Aorta (tissue), 5 donors: ENCODE measurements at regions not wholly inside any gene's neighbourhood (a gene's known extent, or its start where the extent isn't known, plus 50 kb on each side); places are given as distances from the start of the nearest gene placed in this dataset.

Experiments used
- ATAC-seq: fragments of 200-7000 bp; cut with Tn5 transposase; one replicate; pipeline ENCODE4 v1.9.1; 2022; ENCODE audit warnings: moderate library complexity; ENCODE audit not compliant: low FRiP score
- DNase-seq, 2 donors: peaks; one replicate each; pipeline ENCODE4 v3.0.0-alpha.2; 2020
- H3K27ac ChIP-seq, 2 donors: one replicate each; pipeline ENCODE4 v1.5.1; 2013; ENCODE audit warnings: low read length in 2 of 2, mild to moderate bottlenecking in 2 of 2, moderate library complexity in 2 of 2, control low read depth in 1 of 2, inconsistent platforms in 1 of 2, low read depth in 1 of 2
- H3K27me3 ChIP-seq, 2 donors: one replicate each; pipeline ENCODE4 v1.6.1; 2013; ENCODE audit warnings: control low read depth in 1 of 2, low read length in 1 of 2, mild to moderate bottlenecking in 1 of 2, moderate library complexity in 1 of 2; ENCODE audit not compliant: insufficient read depth in 2 of 2, control insufficient read depth in 1 of 2
- H3K36me3 ChIP-seq, 2 donors: one replicate each; pipeline ENCODE4 v1.6.1; 2013; ENCODE audit warnings: control low read depth in 1 of 2, low read length in 1 of 2, mild to moderate bottlenecking in 1 of 2; ENCODE audit not compliant: insufficient read depth in 2 of 2, control insufficient read depth in 1 of 2
- H3K4me1 ChIP-seq, 2 donors: one replicate each; pipeline ENCODE4 v1.6.1; 2013; ENCODE audit warnings: low read length in 2 of 2, control low read depth in 1 of 2, mild to moderate bottlenecking in 1 of 2, moderate library complexity in 1 of 2; ENCODE audit not compliant: insufficient read depth in 2 of 2, control insufficient read depth in 1 of 2
- H3K4me3 ChIP-seq, 2 donors: one replicate each; pipeline ENCODE4 v1.5.1; 2013; ENCODE audit warnings: low read length in 2 of 2, control low read depth in 1 of 2, mild to moderate bottlenecking in 1 of 2
- H3K9me3 ChIP-seq: one replicate; pipeline ENCODE4 v1.6.1; 2013; ENCODE audit warnings: mild to moderate bottlenecking, low read length; ENCODE audit not compliant: control insufficient read depth
- WGBS, 2 donors: extraction: QIAGEN DNeasy Blood & Tissue Kit; methylation state at CpG; one replicate each; pipeline ENCODE4 v1.1.7; 2013; 5-methylcytosine and 5-hydroxymethylcytosine counted together
- intact Hi-C, 2 donors: fragments of 100-400 bp; cut with DNase I; formaldehyde crosslinking; loops; one replicate each; pipeline versions ENCODE4 v1.14.2 to v1.15.0; 2022
- donor health status: healthy with polysubstance abuse.
- donor health status: Bipolar disorder and iron deficiency.
- donor health status: DM: no; HTN: no; CAD: no.
- donor health status: DM: no; HTN: no; CAD: no.
- donor health status: DM: yes; HTN: yes; CAD: no.

DNA sequence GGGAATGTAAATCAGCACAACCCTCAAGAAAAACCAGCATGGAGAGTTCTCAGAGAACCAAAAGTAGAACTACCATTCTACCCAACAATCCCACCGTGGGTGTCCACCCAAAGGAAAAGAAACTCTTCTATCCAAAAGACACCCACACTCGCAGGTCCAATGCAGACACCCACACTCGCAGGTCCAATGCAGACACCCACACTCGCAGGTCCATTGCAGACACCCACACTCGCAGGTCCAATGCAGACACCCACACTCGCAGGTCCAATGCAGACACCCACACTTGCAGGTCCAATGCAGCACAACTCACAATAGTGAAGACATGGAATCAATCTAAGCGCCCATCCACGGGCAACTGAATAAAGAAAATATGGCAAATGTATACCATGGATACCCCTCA, 77.0 kb upstream of the RPH3AL start:
- Histone ChIP-seq H3K36me3 (no peaks in the 10 kb centered on the region), H3K9me3 (peaks cover 5% of the 10 kb centered on the region), H3K27ac (no peak overlapping the region), H3K27me3 (no peaks in the 10 kb centered on the region), H3K4me1 (no peaks in the 10 kb centered on the region), H3K4me3 (no peak overlapping the region)
- no peak for ATAC-seq
- no peak for DNase-seq
- intact Hi-C loops = no loop called here
- WGBS, 2 donors = 93 to 94% methylated on average over 8 of the region's 8 CpGs

DNA sequence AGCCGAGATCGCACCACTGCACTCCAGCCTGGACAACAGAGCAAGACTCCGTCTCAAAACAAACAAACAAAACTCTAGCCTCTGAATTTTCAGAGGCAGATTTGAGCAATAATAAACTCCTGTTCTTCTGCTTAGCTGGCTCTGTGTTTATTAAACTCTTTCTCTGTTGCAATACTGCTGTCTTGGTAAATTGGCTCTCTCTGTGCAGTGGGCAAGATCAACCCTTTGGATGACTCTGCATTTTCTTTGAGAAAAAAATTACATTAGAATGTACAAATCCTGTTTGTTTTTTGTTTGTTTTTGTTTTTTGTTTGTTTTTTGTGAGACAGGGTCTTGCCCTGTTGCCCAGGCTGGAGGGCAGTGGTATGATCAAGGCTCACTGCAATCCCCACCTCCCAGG, 75.8 kb upstream of the RPH3AL start:
- H3K4me1 ChIP-seq = no peaks in the 10 kb centered on the region
- H3K36me3 ChIP-seq = no peaks in the 10 kb centered on the region
- no peak overlapping the region for H3K27ac ChIP-seq
- peaks cover 5% of the 10 kb centered on the region for H3K9me3 ChIP-seq
- no peak overlapping the region for H3K4me3 ChIP-seq
- peaks cover 0 to under 1% of the 10 kb centered on the region in 2 donors for H3K27me3 ChIP-seq
- ATAC-seq (no peak), DNase-seq (no peak)
- 95 to 96% methylated on average over 3 of the region's 3 CpGs for WGBS, 2 donors
- intact Hi-C loops = no loop called here

GRCh38 chr17:427891-428290, 75.3 kb upstream of the RPH3AL start:
- no peak overlapping the region for H3K4me3 ChIP-seq
- H3K27ac ChIP-seq = no peak overlapping the region
- H3K36me3 ChIP-seq = no peaks in the 10 kb centered on the region
- H3K4me1 ChIP-seq = no peaks in the 10 kb centered on the region
- H3K9me3 ChIP-seq = peaks cover 5% of the 10 kb centered on the region
- no peak for ATAC-seq
- H3K27me3 ChIP-seq = peaks cover 0 to 2% of the 10 kb centered on the region in 2 donors
- intact Hi-C loops = no loop called here
- DNase-seq = no peak
- WGBS, 2 donors = 88 to 89% methylated on average over 3 of the region's 3 CpGs

- H3K4me1 ChIP-seq = no peaks in the 10 kb centered on the region
- H3K27ac ChIP-seq = no peak overlapping the region
- H3K4me3 ChIP-seq = no peak overlapping the region
- no peak for ATAC-seq
- intact Hi-C loops = no loop called here
- DNase-seq = no peak
- no peaks in the 10 kb centered on the region for H3K36me3 ChIP-seq
- H3K27me3 ChIP-seq = peaks cover 0 to 2% of the 10 kb centered on the region in 2 donors
- H3K9me3 ChIP-seq = peaks cover 5% of the 10 kb centered on the region
- WGBS, 2 donors = 38 to 39% methylated on average over 6 of the region's 6 CpGs
Observed at GRCh38 chr17:427327-427726, 74.7 kb upstream of the RPH3AL start.

- Histone ChIP-seq H3K27me3 (peaks cover 0 to 2% of the 10 kb centered on the region in 2 donors), H3K27ac (no peak overlapping the region), H3K36me3 (no peaks in the 10 kb centered on the region), H3K4me3 (no peak overlapping the region), H3K4me1 (no peaks in the 10 kb centered on the region), H3K9me3 (peaks cover 2% of the 10 kb centered on the region)
- 71 to 79% methylated on average over 16 of the region's 16 CpGs for WGBS, 2 donors
- ATAC-seq (no peak), DNase-seq (no peak)
- intact Hi-C loops = no loop called here
Observed at GRCh38 chr17:422196-422930, 69.8 kb upstream of the RPH3AL start.

DNA sequence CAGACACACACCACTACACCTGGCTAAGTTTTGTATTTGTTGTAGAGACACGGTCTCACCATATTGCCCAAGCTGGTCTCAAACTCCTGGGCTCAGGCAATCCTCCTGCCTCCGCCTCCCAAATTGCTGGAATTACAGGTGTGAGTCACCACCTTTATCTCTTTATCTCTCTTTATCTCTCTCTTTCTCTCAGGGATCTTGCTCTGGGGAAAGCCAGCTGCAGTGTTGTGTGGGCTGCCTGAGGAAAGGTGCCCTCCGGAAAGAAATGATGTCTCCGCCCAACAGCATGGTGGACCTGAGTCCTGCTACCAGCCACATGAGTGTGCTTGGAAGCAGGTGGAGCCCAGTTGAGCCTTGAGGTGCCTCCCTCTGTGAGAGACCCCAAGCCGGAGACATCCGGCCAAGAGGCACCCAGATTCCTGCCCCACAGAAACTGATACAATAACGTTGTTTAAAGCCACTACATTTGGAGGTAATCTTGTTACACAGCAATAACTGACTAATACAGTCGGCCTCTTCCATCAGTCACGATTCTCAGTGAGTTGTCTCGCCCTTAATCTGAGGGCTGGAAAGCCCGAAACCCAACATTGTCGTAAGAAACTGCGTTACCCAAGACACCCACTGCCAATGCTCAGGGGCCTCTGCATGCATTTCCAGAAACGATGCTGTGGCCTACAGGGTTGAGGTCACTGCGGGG, 68.0 kb upstream of the RPH3AL start:
- Histone ChIP-seq H3K27me3 (peaks cover 0 to 2% of the 10 kb centered on the region in 2 donors), H3K4me3 (no peak overlapping the region), H3K27ac (no peak overlapping the region), H3K9me3 (peaks cover 2% of the 10 kb centered on the region), H3K4me1 (no peaks in the 10 kb centered on the region), H3K36me3 (no peaks in the 10 kb centered on the region)
- no peak for DNase-seq
- ATAC-seq = no peak
- WGBS, 2 donors = 91 to 94% methylated on average over 15 of the region's 15 CpGs
- intact Hi-C loops = no loop called here

DNA sequence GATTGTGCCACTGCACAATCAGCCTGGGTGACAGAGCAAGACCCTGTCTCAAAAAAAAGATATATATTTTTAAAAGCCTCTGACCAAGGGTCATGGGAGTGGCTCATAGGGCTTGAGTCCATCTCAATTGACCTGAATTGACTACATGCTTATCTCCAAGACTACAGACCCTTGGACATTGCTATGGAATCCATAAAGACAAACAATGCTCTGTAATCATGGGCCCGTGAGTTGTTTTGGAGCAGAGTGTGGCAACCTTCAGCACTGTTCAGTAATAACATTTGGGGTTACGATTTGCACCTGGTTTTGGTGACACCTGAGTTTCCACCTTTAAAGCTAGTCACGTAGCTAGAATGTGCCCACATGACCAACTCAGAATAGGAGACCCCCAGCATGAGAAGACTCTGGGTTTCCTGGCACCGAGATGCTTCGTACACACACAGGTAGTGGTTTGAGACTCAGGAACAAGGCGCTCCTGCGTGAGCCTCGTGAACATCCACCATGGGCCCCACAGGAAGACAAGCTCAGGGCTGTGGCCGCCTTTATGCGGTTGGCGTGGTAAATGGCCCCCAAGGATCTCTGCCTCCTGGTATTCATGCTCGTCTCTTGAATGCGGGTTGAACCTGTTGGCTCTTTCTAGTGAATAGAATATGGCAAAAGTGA, 66.6 kb upstream of the RPH3AL start:
- H3K36me3 ChIP-seq = no peaks in the 10 kb centered on the region
- no peak for ATAC-seq
- intact Hi-C loops = no loop called here
- H3K27ac ChIP-seq = no peak overlapping the region
- no peaks in the 10 kb centered on the region for H3K4me1 ChIP-seq
- H3K4me3 ChIP-seq = no peak overlapping the region
- H3K9me3 ChIP-seq = peaks cover 2% of the 10 kb centered on the region
- no peak for DNase-seq
- peaks cover 0 to 2% of the 10 kb centered on the region in 2 donors for H3K27me3 ChIP-seq
- 88 to 89% methylated on average over 13 of the region's 13 CpGs for WGBS, 2 donors

DNA sequence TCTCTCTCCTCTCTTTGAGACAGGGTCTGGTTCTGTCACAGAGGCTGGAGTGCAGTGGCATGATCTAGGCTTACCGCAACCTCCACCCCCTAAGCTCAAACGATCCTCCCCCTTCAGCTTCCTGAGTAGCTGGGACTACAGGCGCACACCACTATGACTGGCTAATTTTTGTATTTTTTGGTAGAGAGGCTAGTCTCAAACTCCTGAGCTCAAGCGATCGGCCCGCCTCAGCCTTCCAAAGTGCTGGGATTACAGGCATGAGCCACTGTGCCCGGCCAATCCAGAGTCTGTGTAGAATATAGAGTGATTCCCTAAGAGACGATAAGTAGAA, 65.8 kb upstream of the RPH3AL start:
- H3K36me3 ChIP-seq = no peaks in the 10 kb centered on the region
- peaks cover 2% of the 10 kb centered on the region for H3K9me3 ChIP-seq
- ATAC-seq = no peak
- intact Hi-C loops = no loop called here
- 80 to 82% methylated on average over 8 of the region's 8 CpGs for WGBS, 2 donors
- no peak overlapping the region for H3K27ac ChIP-seq
- no peaks in the 10 kb centered on the region for H3K4me1 ChIP-seq
- no peak overlapping the region for H3K4me3 ChIP-seq
- peaks cover 0 to under 1% of the 10 kb centered on the region in 2 donors for H3K27me3 ChIP-seq
- no peak for DNase-seq
